ENCODE measurements at regions not wholly inside any gene's neighbourhood (a gene's known extent, or its start where the extent isn't known, plus 50 kb on each side); places are given as distances from the start of the nearest gene placed in this dataset.

DNA sequence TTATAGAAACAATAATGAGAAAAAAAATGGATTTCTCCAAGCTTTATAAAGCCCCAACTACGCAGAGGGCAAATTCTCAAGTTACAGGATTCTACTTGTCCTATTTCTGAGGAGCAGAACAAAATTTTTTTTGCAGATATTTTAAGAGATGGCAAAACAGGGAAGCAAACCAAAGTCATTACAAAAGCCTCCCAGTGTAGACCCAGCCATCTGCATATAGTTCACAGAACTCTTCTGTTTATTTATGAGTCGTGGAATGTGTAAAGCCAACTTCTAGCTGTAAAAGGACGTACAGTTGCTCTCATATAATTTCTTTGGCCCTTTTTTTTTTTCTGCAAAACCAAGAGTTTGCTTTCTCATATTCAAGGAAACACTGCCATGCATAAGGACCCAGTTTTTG is 120.4 kb downstream of the PCDH7 start:
- Histone ChIP-seq H3K4me3 (no peak overlapping the region), H3K4me1 (no peaks in the 10 kb centered on the region), H3K9me3 (no peaks in the 10 kb centered on the region), H3K27ac (no peak overlapping the region), H3K4me2 (no peak overlapping the region)
- DNase-seq (ENCODE audit: low read depth in 1 of 2, low spot score in 1 of 2) (no peak), ATAC-seq (no peak), FAIRE-seq (no peak)
- ChIA-PET CTCF (no interaction called here), POLR2A (no interaction called here)
- 27% methylated on average over 3 of the region's 3 CpGs for WGBS (ENCODE audit: missing lambda C conversion rate)
- TF ChIP-seq HEYL (CRISPR knock-in tag; IDR thresholded peaks at IDR 0.05) = no peak
- TF ChIP-seq CHD4 (IDR thresholded peaks at IDR 0.05; ENCODE audit: borderline replicate concordance) = no peak
- TF ChIP-seq SMC3 (IDR thresholded peaks at IDR 0.05) = no peak
- TF ChIP-seq, protein P1, sequence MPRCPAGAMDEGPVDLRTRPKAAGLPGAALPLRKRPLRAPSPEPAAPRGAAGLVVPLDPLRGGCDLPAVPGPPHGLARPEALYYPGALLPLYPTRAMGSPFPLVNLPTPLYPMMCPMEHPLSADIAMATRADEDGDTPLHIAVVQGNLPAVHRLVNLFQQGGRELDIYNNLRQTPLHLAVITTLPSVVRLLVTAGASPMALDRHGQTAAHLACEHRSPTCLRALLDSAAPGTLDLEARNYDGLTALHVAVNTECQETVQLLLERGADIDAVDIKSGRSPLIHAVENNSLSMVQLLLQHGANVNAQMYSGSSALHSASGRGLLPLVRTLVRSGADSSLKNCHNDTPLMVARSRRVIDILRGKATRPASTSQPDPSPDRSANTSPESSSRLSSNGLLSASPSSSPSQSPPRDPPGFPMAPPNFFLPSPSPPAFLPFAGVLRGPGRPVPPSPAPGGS (IDR thresholded peaks at IDR 0.05) = no peak
- no peak for TF ChIP-seq TFCP2L1 (CRISPR knock-in tag; IDR thresholded peaks at IDR 0.05)
- TF ChIP-seq, protein P2, sequence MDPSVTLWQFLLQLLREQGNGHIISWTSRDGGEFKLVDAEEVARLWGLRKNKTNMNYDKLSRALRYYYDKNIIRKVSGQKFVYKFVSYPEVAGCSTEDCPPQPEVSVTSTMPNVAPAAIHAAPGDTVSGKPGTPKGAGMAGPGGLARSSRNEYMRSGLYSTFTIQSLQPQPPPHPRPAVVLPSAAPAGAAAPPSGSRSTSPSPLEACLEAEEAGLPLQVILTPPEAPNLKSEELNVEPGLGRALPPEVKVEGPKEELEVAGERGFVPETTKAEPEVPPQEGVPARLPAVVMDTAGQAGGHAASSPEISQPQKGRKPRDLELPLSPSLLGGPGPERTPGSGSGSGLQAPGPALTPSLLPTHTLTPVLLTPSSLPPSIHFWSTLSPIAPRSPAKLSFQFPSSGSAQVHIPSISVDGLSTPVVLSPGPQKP (IDR thresholded peaks at IDR 0.05; ENCODE audit: low read depth, low read length) = no peak
- TF ChIP-seq CHD2 (IDR thresholded peaks at IDR 0.05; ENCODE audit: low read length, partially characterized antibody) = no peak
- no peak for TF ChIP-seq TP53 (CRISPR knock-in tag; IDR thresholded peaks at IDR 0.05)
- no peak for TF ChIP-seq FOXS1 (CRISPR knock-in tag; IDR thresholded peaks at IDR 0.05)
- TF ChIP-seq, protein P3, sequence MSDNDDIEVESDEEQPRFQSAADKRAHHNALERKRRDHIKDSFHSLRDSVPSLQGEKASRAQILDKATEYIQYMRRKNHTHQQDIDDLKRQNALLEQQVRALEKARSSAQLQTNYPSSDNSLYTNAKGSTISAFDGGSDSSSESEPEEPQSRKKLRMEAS (IDR thresholded peaks at IDR 0.05) = no peak
- TF ChIP-seq HOXB5 (CRISPR knock-in tag; IDR thresholded peaks at IDR 0.05) = no peak
- no peak for TF ChIP-seq ZC3H11A (IDR thresholded peaks at IDR 0.05)
- no peak for TF ChIP-seq FOSB (CRISPR knock-in tag; IDR thresholded peaks at IDR 0.05)
- TF ChIP-seq, protein P4, sequence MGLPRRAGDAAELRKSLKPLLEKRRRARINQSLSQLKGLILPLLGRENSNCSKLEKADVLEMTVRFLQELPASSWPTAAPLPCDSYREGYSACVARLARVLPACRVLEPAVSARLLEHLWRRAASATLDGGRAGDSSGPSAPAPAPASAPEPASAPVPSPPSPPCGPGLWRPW (IDR thresholded peaks at IDR 0.05) = no peak
- no peak for TF ChIP-seq NR3C1 (IDR thresholded peaks at IDR 0.05)
- no peak for TF ChIP-seq CBX2 (IDR thresholded peaks at IDR 0.05; ENCODE audit: borderline replicate concordance, low read depth)
- TF ChIP-seq FOSL2 (IDR thresholded peaks at IDR 0.05) = no peak
- no peak for TF ChIP-seq FOSL2 (CRISPR knock-in tag; IDR thresholded peaks at IDR 0.05)
- no peak for TF ChIP-seq ZNF302 (CRISPR knock-in tag; IDR thresholded peaks at IDR 0.05)

DNA sequence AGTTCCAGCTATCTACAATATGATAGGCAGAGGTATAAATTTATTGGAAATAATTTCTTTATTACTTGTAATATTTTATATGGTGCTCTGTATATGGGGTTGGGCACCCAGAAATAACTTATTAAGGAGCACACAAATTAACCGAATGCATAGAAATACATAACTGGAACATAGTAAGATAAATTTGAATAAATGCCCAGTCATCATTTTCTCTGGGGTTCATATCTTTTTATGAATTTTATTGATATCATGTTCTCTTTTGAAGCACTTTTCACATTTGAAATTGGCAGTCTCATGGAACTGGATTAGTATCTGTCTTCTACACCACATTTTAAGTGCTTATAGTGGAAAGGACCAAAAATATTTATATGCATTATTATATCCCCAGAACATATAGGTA is 122.0 kb downstream of the PCDH7 start:
- ATAC-seq (no peak), DNase-seq (ENCODE audit: low read depth in 1 of 2, low spot score in 1 of 2) (no peak), FAIRE-seq (no peak)
- Histone ChIP-seq H3K4me3 (no peak overlapping the region), H3K4me2 (no peak overlapping the region), H3K9me3 (no peaks in the 10 kb centered on the region), H3K4me1 (no peaks in the 10 kb centered on the region), H3K27ac (no peak overlapping the region)
- 14% methylated on average over 1 of the region's 1 CpG for WGBS (ENCODE audit: missing lambda C conversion rate)
- TF ChIP-seq NFE2L2 (conservative IDR thresholded peaks at IDR 0.05; ENCODE audit: low read length) = no peak
- peak; percentile 81 for TF ChIP-seq MAFK (IDR thresholded peaks at IDR 0.05; ENCODE audit: partially characterized antibody)
- POLR2A ChIA-PET = no interaction called here
- CTCF ChIA-PET = no interaction called here

DNA sequence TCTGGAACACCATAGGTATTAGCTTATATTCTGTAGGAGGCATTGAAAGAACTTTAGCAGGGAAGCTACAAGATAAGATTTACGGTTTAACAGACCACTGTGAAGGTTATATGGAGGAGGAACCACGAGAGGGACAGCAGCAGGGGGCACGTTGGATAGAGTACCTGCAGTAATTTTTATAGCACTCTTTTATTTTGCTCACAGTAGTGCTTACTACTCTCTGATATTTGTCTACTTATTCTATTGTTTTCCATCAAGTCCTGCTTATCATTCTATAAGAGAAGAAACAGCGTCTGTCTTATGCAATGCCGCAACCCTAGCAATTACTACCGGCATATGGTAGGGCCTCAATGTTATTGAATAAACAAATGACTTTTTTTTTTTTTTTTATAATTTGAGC is 122.5 kb downstream of the PCDH7 start:
- Histone ChIP-seq H3K27ac (no peak overlapping the region), H3K4me2 (no peak overlapping the region), H3K9me3 (no peaks in the 10 kb centered on the region), H3K4me1 (no peaks in the 10 kb centered on the region), H3K4me3 (no peak overlapping the region)
- DNase-seq (ENCODE audit: low read depth in 1 of 2, low spot score in 1 of 2) (no peak), FAIRE-seq (no peak), ATAC-seq (no peak)
- TF ChIP-seq MAZ (IDR thresholded peaks at IDR 0.05; ENCODE audit: borderline replicate concordance, low read depth, low read length) (no peak), RNF2 (IDR thresholded peaks at IDR 0.05; ENCODE audit: borderline replicate concordance, low read depth) (no peak), TFCP2L1 (CRISPR knock-in tag; IDR thresholded peaks at IDR 0.05) (no peak), ESRRA (IDR thresholded peaks at IDR 0.05; ENCODE audit: borderline replicate concordance, low read length) (no peak), GATA3 (IDR thresholded peaks at IDR 0.05; ENCODE audit: borderline replicate concordance) (no peak), ZNF302 (CRISPR knock-in tag; IDR thresholded peaks at IDR 0.05) (no peak), SREBF2 (IDR thresholded peaks at IDR 0.05) (no peak), KDM1A (IDR thresholded peaks at IDR 0.05; ENCODE audit: low read depth) (no peak), CBX2 (IDR thresholded peaks at IDR 0.05; ENCODE audit: borderline replicate concordance, low read depth) (no peak), FOSL2 (IDR thresholded peaks at IDR 0.05) (no peak), FOSL2 (CRISPR knock-in tag; IDR thresholded peaks at IDR 0.05) (no peak), EP300 (IDR thresholded peaks at IDR 0.05) (no peak)
- TF ChIP-seq, protein P5, sequence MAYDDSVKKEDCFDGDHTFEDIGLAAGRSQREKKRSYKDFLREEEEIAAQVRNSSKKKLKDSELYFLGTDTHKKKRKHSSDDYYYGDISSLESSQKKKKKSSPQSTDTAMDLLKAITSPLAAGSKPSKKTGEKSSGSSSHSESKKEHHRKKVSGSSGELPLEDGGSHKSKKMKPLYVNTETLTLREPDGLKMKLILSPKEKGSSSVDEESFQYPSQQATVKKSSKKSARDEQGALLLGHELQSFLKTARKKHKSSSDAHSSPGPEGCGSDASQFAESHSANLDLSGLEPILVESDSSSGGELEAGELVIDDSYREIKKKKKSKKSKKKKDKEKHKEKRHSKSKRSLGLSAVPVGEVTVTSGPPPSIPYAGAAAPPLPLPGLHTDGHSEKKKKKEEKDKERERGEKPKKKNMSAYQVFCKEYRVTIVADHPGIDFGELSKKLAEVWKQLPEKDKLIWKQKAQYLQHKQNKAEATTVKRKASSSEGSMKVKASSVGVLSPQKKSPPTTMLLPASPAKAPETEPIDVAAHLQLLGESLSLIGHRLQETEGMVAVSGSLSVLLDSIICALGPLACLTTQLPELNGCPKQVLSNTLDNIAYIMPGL (CRISPR knock-in tag; IDR thresholded peaks at IDR 0.05; ENCODE audit: borderline replicate concordance) = no peak
- TF ChIP-seq, protein P4 (IDR thresholded peaks at IDR 0.05) = no peak
- CTCF ChIA-PET = no interaction called here
- POLR2A ChIA-PET = no interaction called here
- WGBS (ENCODE audit: missing lambda C conversion rate) = 36% methylated on average over 6 of the region's 6 CpGs
